WTC11 (cell line): ENCODE measurements at regions not wholly inside any gene's neighbourhood (a gene's known extent, or its start where the extent isn't known, plus 50 kb on each side); places are given as distances from the start of the nearest gene placed in this dataset.
A peak's percentile ranks its signal among the peaks of the same experiment; 100 is the strongest.

ENCODE experiments used
- ATAC-seq: fragments of 200-7000 bp; cut with Tn5 transposase; 2 replicates; pipeline ENCODE4 v1.10.0; 2021; ENCODE audit warnings: mild to moderate bottlenecking, moderate library complexity
- CTCF ChIA-PET: fragments of 300-600 bp; sonication (Branson Sonifier 250); formaldehyde crosslinking; loops from one replicate; lab custom pipeline; 2021; ENCODE audit warnings: antibody characterized with exemption; lab: Charles Lee
- POLR2A ChIA-PET: fragments of 350-600 bp; sonication (Branson Sonifier 250); formaldehyde crosslinking; loops from one replicate; lab custom pipeline; 2021; ENCODE audit warnings: antibody characterized with exemption; lab: Charles Lee
- DNase-seq: peaks from one replicate; pipeline ENCODE4 v3.0.0; 2021; ENCODE audit warnings: low spot score
- H3K27ac Mint-ChIP-seq: 2 replicates; pipeline ENCODE4 v1.8.0; 2021; ENCODE audit warnings: mixed read lengths
- H3K27me3 Mint-ChIP-seq: 2 replicates; pipeline ENCODE4 v1.8.0; 2021; ENCODE audit warnings: low read depth, mild to moderate bottlenecking, moderate library complexity, mixed read lengths
- H3K36me3 Mint-ChIP-seq: 2 replicates; pipeline ENCODE4 v1.8.0; 2021; ENCODE audit warnings: mixed read lengths
- H3K4me1 Mint-ChIP-seq: 2 replicates; pipeline ENCODE4 v1.8.0; 2022; ENCODE audit warnings: mixed read lengths
- H3K4me3 Mint-ChIP-seq: 2 replicates; pipeline ENCODE4 v1.8.0; 2021; ENCODE audit warnings: mild to moderate bottlenecking, moderate library complexity, mixed read lengths
- H3K9me3 Mint-ChIP-seq: 2 replicates; pipeline ENCODE4 v1.8.0; 2021; ENCODE audit warnings: mixed read lengths
- ATF1 ChIP-seq: sonication (generic); formaldehyde crosslinking; IDR thresholded peaks from 2 replicates; pipeline ENCODE4 v1.8.1; 2023; ENCODE audit warnings: mild to moderate bottlenecking, moderate library complexity, missing genetic modification reagents
- ATF2 ChIP-seq: sonication (generic); formaldehyde crosslinking; IDR thresholded peaks from 2 replicates; pipeline ENCODE4 v1.8.1; 2022; ENCODE audit warnings: low read depth, missing genetic modification reagents, borderline replicate concordance
- ATF3 ChIP-seq: sonication (generic); formaldehyde crosslinking; conservative IDR thresholded peaks from 2 replicates; pipeline ENCODE4 v1.8.1; 2022; ENCODE audit warnings: mild to moderate bottlenecking, missing genetic modification reagents
- E2F4 ChIP-seq: sonication (generic); formaldehyde crosslinking; IDR thresholded peaks from 2 replicates; pipeline ENCODE4 v1.8.1; 2022; ENCODE audit warnings: low read depth, mild to moderate bottlenecking, moderate library complexity, missing genetic modification reagents, borderline replicate concordance
- ETV6 ChIP-seq: sonication (generic); formaldehyde crosslinking; IDR thresholded peaks from 2 replicates; pipeline ENCODE4 v1.8.1; 2022; ENCODE audit warnings: mild to moderate bottlenecking, missing genetic modification reagents
- FOXJ3 ChIP-seq: sonication (generic); formaldehyde crosslinking; IDR thresholded peaks from 2 replicates; pipeline ENCODE4 v1.9.0; 2021; ENCODE audit warnings: missing genetic modification reagents, mild to moderate bottlenecking, borderline replicate concordance
- FOXP4 ChIP-seq: sonication (generic); formaldehyde crosslinking; IDR thresholded peaks from 2 replicates; pipeline ENCODE4 v1.8.0; 2022; ENCODE audit warnings: mild to moderate bottlenecking, missing genetic modification reagents
- GABPB1 ChIP-seq: sonication (generic); formaldehyde crosslinking; IDR thresholded peaks from 2 replicates; pipeline ENCODE4 v1.8.1; 2023; ENCODE audit warnings: mild to moderate bottlenecking, missing genetic modification reagents
- GTF2I ChIP-seq: fragments of 250-450 bp; sonication (Bioruptor Pico); conservative IDR thresholded peaks from 2 replicates; pipeline ENCODE4 v1.4.0; 2021; ENCODE audit warnings: mild to moderate bottlenecking
- KAT7 ChIP-seq: sonication (generic); formaldehyde crosslinking; IDR thresholded peaks from 2 replicates; pipeline ENCODE4 v1.8.1; 2023; ENCODE audit warnings: missing genetic modification reagents, mild to moderate bottlenecking, borderline replicate concordance
- PRRX2 ChIP-seq: fragments of 250-450 bp; sonication (Bioruptor Pico); IDR thresholded peaks from 2 replicates; pipeline ENCODE4 v1.8.0; 2021; ENCODE audit warnings: mild to moderate bottlenecking
- RELA ChIP-seq: sonication (generic); formaldehyde crosslinking; IDR thresholded peaks from 2 replicates; pipeline ENCODE4 v1.8.1; 2022; ENCODE audit warnings: missing genetic modification reagents, mild to moderate bottlenecking, borderline replicate concordance
- SP1 ChIP-seq: sonication (generic); formaldehyde crosslinking; conservative IDR thresholded peaks from 2 replicates; pipeline ENCODE4 v1.8.1; 2022; ENCODE audit warnings: missing genetic modification reagents
- STAT6 ChIP-seq: sonication (generic); formaldehyde crosslinking; conservative IDR thresholded peaks from 2 replicates; pipeline ENCODE4 v1.8.1; 2023; ENCODE audit warnings: mild to moderate bottlenecking, low read depth, missing genetic modification reagents, moderate library complexity
- ZBTB21 ChIP-seq: sonication (generic); formaldehyde crosslinking; IDR thresholded peaks from 2 replicates; pipeline ENCODE4 v1.8.1; 2023; ENCODE audit warnings: mild to moderate bottlenecking, missing genetic modification reagents, borderline replicate concordance
- ZNF138 ChIP-seq: sonication (generic); formaldehyde crosslinking; conservative IDR thresholded peaks from 2 replicates; pipeline ENCODE4 v1.8.1; 2022; ENCODE audit warnings: mild to moderate bottlenecking, moderate library complexity, missing genetic modification reagents
- ZNF423 ChIP-seq: fragments of 250-450 bp; sonication (Bioruptor Pico); IDR thresholded peaks from 2 replicates; pipeline ENCODE4 v2.1.2; 2022; ENCODE audit warnings: mild to moderate bottlenecking, moderate library complexity
- ZNF532 ChIP-seq: fragments of 250-450 bp; sonication (Bioruptor Pico); IDR thresholded peaks from 2 replicates; pipeline ENCODE4 v1.9.0; 2021; ENCODE audit warnings: mild to moderate bottlenecking, borderline replicate concordance
- ZNF671 ChIP-seq: fragments of 250-450 bp; sonication (Bioruptor Pico); IDR thresholded peaks from 2 replicates; pipeline ENCODE4 v1.8.0; 2021; ENCODE audit warnings: mild to moderate bottlenecking

GRCh38 chr11:62061356-62062222 lies 62.2 kb upstream of the INCENP start:
- 0 out of 2 replicates have a peak, but pooled peaks cover 6% of the 10 kb centered on the region for H3K4me1 Mint-ChIP-seq
- TF ChIP-seq ATF2 (CRISPR knock-in tag) (no peak), GTF2I (CRISPR knock-in tag) (no peak), ZNF138 (no peak), STAT6 (CRISPR knock-in tag) (no peak), FOXJ3 (no peak), KAT7 (CRISPR knock-in tag) (no peak), RELA (no peak), ETV6 (CRISPR knock-in tag) (no peak), SP1 (no peak), ZBTB21 (no peak), PRRX2 (CRISPR knock-in tag) (no peak)
- H3K36me3 Mint-ChIP-seq, result no peaks in the 10 kb centered on the region
- H3K9me3 Mint-ChIP-seq, result no peaks in the 10 kb centered on the region
- ATAC-seq, result no peak
- no peaks in the 10 kb centered on the region; the same call in 1 of the 2 replicates for H3K27me3 Mint-ChIP-seq
- peak overlapping the region; percentile 23; the same call in 1 of the 2 replicates for H3K27ac Mint-ChIP-seq
- DNase-seq, result no peak
- ChIA-PET CTCF (interaction anchor here (0.6 to 2.4 kb wide), 16 partner anchors 9 to 1090 kb away, joined by 3 to 13 read pairs (median 4); partner anchors contain the start of genes BEST1 and CD6), POLR2A (no interaction called here)
- H3K4me3 Mint-ChIP-seq, result no peak overlapping the region

- peaks cover 10% of the 10 kb centered on the region for H3K36me3 Mint-ChIP-seq
- ChIA-PET CTCF (interaction anchor here (1.0 kb wide), 1 partner anchor 110 kb away, joined by 3 read pairs; no protein-coding TSS in a partner anchor), POLR2A (no interaction called here)
- H3K27ac Mint-ChIP-seq, result no peak overlapping the region
- H3K4me3 Mint-ChIP-seq, result no peak overlapping the region
- H3K9me3 Mint-ChIP-seq, result peaks cover 30% of the 10 kb centered on the region
- DNase-seq (no peak), ATAC-seq (no peak)
- peaks cover 3% of the 10 kb centered on the region; the same call in 1 of the 2 replicates for H3K27me3 Mint-ChIP-seq
- H3K4me1 Mint-ChIP-seq, result 0 out of 2 replicates have a peak, but pooled peaks cover 6% of the 10 kb centered on the region
- TF ChIP-seq ATF3 (CRISPR knock-in tag), result no peak
- TF ChIP-seq GABPB1 (CRISPR knock-in tag), result no peak
- TF ChIP-seq ZNF671 (CRISPR knock-in tag), result no peak
- no peak for TF ChIP-seq ZNF532
- no peak for TF ChIP-seq ZNF423 (CRISPR knock-in tag)
- no peak for TF ChIP-seq FOXP4 (CRISPR knock-in tag)
- TF ChIP-seq E2F4 (CRISPR knock-in tag), result no peak
- TF ChIP-seq ATF1 (CRISPR knock-in tag), result no peak
- TF ChIP-seq SP1, result no peak
- no peak for TF ChIP-seq ATF2 (CRISPR knock-in tag)
Observed at GRCh38 chr11:62057069-62057468, 66.7 kb upstream of the INCENP start.
